SW 1271 (cell line): ENCODE measurements at regions not wholly inside any gene's neighbourhood (a gene's known extent, or its start where the extent isn't known, plus 50 kb on each side); places are given as distances from the start of the nearest gene placed in this dataset.
"Not testable (repeated sequence)": the region's sequence is repeated elsewhere in the genome, so short reads cannot be mapped to it uniquely, and the experiment has no call there.

ENCODE experiments used
- DNase-seq, 2 experiments: peaks; one replicate each; lab custom pipeline; 2025; lab: John Stamatoyannopoulos, UW

GRCh38 chr13:93017493-93018112, 209.0 kb upstream of the GPC6 start:
- DNase-seq: no peak

- no peak for DNase-seq
Measured at GRCh38 chr13:93023929-93024328, 202.7 kb upstream of the GPC6 start.

- no peak for DNase-seq
Measured at GRCh38 chr13:93025984-93026383, 200.6 kb upstream of the GPC6 start.

- DNase-seq: no peak
Measured at GRCh38 chr13:93029536-93029935, 197.1 kb upstream of the GPC6 start.

DNA sequence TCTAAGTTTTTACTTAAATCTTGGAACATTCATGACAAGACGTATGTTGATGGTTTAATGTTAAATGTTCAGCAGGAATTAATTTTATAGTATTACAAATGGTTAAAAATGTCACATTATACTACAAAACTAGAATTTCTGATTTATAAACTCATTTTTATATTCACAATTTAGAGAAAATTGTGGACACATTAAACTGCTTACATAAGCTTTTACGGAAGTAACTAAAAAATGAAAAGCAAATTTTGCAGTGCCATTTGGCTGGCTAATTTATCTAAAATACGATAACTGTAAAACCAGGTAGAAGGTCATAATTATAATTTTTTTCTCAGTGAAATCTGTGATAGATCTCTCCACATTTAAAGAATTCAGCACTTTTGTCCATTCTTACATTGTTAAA, 190.2 kb upstream of the GPC6 start:
- DNase-seq: no peak

- no peak for DNase-seq
Measured at GRCh38 chr13:93037780-93038179, 188.8 kb upstream of the GPC6 start.

DNA sequence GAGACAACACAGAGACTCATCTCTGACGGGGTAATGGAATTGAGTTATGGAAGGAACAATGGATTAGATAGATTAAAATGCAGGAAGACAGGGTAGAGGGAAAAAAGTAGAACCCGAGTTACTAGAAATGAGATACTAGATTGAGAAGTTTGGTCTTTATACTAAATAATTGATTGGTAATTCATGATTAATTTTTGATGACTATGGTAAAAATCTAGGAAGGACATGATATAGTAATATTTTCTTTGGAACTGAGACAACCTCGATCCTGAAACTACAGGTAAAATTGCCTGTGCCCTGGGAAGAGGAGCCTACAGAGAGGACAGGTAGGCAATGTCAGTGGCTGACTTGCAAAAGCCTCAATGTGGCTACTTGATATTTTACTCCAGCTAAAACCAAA, 188.4 kb upstream of the GPC6 start:
- DNase-seq: no peak

GRCh38 chr13:93039131-93039530, 187.5 kb upstream of the GPC6 start:
- no peak for DNase-seq

DNA sequence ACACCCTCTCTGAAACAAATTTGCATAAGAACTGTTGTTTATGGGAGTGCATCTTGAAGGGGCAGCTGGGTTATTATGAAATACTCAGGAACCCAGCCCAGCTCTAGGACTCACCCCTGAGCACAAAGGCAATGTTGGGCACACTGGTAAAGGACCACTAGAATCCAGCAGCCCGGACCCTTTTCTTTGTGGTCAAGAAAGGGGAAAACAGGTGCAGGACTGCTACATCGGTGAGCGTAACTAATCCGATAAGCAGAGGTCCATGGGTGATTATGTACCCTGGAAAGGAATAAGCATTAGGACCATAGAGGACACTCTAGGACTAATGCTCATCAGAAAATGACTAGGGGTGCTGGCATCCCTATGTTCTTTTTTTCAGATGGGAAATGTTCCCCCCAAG, 185.0 kb upstream of the GPC6 start:
- DNase-seq: not testable (repeated sequence)

- no peak for DNase-seq
Measured at GRCh38 chr13:93045836-93046235, 180.8 kb upstream of the GPC6 start.

DNA sequence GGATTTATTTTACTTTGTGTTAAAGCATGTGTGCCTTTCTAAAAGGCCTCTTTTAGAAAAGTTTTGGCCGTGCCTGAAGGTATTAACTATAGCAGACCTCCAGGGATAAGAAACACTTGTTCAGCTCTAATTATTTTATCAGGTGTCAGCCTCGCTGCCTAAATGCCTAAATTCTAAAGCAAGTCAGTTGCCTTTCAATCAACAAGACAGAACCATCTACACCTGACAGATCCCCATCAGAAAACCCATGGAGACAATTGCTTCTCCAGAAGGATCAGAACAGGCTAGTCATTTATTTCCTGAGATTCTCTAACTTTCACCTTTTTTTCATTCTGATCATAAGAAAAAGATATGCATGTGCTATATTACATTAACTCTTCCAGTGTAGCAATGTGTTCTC, 171.4 kb upstream of the GPC6 start:
- DNase-seq: no peak

GRCh38 chr13:93058301-93058700, 168.3 kb upstream of the GPC6 start:
- DNase-seq: no peak

DNA sequence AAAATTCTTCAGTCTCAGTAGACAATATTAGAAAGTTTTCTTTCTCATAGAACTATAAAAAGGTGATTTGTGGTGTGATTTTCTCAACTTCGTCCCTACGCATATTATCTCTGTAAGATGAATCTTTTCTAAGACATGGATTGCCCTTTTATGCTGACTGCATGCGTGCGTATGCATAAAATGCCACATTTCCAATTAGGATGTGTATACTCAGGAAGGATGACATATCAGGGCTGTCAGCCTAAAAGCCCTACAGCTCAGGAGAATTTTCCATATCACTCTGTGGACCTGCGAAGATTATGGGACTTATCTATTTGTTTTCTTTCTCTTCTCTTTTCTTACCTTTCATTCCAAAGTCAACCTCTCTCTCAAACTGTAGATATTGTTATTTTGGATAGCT, 166.5 kb upstream of the GPC6 start:
- DNase-seq: no peak

GRCh38 chr13:93066187-93066586, 160.4 kb upstream of the GPC6 start:
- no peak for DNase-seq

DNA sequence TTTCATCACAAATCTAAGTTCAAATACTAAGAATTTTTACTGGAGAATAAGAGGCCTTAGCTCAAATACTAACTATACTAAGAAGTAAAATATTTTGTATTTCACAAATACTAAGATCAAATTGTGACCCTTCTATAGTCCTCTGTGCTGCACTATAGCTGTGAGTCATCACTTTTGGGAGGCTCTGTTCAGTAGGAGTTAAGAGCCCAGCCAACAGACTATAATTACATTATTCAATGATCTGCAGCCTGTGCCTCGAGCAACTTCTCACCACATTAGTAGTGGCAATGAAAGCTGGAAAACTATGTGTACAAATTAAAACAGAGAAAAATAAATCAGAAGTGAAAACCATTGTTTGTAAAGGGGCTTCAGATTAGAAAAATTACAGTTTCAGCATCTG, 147.3 kb upstream of the GPC6 start:
- no peak for DNase-seq

DNA sequence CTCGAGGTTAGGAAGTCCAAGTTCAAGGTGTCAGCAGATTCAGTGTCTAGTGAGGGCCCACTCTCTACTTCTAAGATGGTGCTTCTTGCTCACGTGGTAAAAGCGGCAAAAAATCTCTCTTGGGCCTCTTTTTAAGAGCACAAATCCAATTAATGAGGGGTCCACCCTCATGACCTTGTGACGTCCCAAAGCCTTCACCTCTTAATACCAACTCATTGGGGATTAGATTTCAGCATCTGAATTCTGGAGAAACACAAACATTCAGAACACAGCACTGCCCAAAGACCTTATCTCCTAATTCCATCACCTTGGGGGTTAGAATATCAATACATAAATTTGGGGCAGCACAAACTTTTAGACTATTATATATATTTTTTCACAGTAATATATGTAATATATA, 146.4 kb upstream of the GPC6 start:
- no peak for DNase-seq

DNA sequence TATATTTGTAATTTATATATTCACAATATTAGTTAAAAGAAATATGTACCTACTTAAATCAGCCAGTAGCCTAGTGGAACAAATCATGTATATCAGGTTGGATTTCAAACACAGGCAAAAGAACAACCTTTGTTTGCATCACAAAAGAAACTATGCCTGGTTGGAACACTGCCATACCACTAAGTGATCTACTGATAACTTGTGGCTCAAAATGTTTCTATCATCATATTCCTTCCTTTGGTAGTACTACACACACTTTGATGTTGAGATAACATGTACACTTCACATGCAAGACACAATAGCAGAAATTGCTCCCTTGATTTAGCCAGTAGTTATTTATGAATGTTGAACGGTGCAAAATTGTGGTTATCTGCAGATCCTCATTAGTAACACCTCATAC, 146.0 kb upstream of the GPC6 start:
- DNase-seq: no peak

DNA sequence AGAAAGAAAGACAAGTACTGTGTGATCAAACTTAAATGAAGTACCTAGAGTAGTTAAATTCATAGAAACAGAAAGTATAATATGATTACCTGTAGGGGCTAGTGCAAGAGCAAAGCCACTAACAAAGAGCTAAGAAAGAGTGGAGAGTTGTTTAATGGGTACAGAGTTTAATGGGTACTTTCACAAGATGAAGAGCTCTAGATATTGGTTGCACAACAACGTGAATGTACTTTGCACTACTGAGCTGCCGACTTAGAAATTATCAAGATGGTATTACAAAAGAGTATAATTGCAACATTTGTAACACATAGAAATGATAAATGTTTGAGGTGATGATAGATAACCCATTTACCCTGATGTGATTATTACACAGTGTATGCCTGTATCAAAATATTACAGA, 140.3 kb upstream of the GPC6 start:
- no peak for DNase-seq

GRCh38 chr13:93098972-93099371, 127.6 kb upstream of the GPC6 start:
- no peak for DNase-seq

DNA sequence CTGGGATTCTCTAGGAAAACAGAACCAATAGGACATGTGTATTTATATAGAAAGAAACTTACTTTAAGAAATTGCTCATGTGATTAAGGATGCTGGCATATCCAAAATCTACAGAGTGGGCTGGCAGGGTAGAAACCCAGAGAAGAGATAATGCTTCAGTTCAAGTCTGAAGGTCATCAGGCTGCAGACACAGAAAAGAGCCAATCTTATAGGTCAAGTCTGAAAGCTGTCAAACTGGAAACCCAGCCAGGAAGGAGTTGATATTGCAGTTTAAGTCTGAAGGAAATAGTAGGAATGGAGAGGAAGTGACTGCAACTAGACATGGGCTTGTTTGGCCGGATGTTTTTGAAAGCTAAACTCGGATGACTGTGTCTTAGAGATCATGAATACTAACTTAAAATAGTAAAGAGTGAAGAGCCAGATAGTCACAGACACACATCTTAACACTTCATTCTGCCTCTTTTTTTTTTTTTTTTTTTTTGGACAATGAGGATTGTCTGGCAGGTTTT, 125.3 kb upstream of the GPC6 start:
- DNase-seq: no peak

- no peak for DNase-seq
Measured at GRCh38 chr13:93104270-93104669, 122.3 kb upstream of the GPC6 start.

- DNase-seq: no peak
Measured at GRCh38 chr13:93108111-93108601, 118.5 kb upstream of the GPC6 start.

- no peak for DNase-seq
Measured at GRCh38 chr13:93116809-93117208, 109.8 kb upstream of the GPC6 start.

DNA sequence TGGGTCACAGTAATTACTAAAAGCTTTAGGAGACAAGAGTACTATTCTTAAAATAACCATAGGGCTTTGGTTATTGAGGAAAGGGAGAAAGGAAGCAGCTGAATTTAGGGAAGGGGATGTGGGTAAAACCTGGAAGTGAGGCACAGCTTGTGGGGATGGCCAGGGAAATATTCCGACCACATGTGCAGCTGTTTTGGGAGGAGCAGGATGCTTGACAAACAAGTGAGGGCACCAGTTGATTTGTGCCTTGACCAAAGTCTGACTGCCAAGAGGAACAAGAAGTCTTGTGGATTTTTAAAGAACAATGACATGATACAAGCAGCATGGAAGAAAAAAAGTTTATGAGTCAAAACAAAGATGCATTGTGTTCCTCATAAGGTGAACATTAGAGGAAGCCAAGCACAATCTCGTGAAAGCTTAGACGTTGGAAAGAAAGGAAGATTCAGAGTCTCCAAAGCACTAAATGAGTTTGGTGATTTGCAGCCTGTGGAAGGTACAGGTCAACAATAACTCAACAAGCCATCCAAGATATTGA, 108.5 kb upstream of the GPC6 start:
- DNase-seq: no peak
